Panc1 (cell line): ENCODE measurements at regions not wholly inside any gene's neighbourhood (a gene's known extent, or its start where the extent isn't known, plus 50 kb on each side); places are given as distances from the start of the nearest gene placed in this dataset.

ENCODE experiments used
- ATAC-seq: fragments of 200-7000 bp; cut with Tn5 transposase; 2 replicates; pipeline ENCODE4 v1.9.1; 2020; ENCODE audit warnings: mild to moderate bottlenecking, moderate library complexity
- BruUV-seq: library from RNA; stranded (reverse); fragments of 400-500 nt; replicated peaks from 2 replicates; lab custom pipeline; 2021; lab: Mats Ljungman, UMichigan
- CTCF ChIA-PET: fragments of 300-600 bp; sonication (Branson Sonifier 250); formaldehyde crosslinking; loops from one replicate; lab custom pipeline; 2022; ENCODE audit warnings: antibody characterized with exemption; lab: Charles Lee
- POLR2A ChIA-PET: fragments of 300-600 bp; sonication (Branson Sonifier 250); formaldehyde crosslinking; loops from one replicate; lab custom pipeline; 2022; ENCODE audit warnings: antibody characterized with exemption; lab: Charles Lee
- DNase-seq: peaks from one replicate; pipeline ENCODE4 v3.0.0-alpha.2; 2010; ENCODE audit warnings: low read depth, low spot score
- H3K27ac ChIP-seq: 2 replicates; pipeline ENCODE4 v1.5.1; 2011; ENCODE audit warnings: mild to moderate bottlenecking, low read length, inconsistent platforms
- H3K27me3 ChIP-seq: fragments of 200-500 bp; sonication (Bioruptor generic); 2 replicates; pipeline ENCODE4 v1.6.0; 2014; ENCODE audit warnings: low read length, inconsistent platforms; ENCODE audit not compliant: control insufficient read depth, insufficient read depth
- H3K36me3 ChIP-seq: fragments of 200-500 bp; sonication (Bioruptor generic); 2 replicates; pipeline ENCODE4 v1.5.1; 2014; ENCODE audit warnings: inconsistent platforms, mild to moderate bottlenecking, low read length, moderate library complexity; ENCODE audit not compliant: control insufficient read depth, insufficient read depth
- H3K4me1 ChIP-seq: 2 replicates; pipeline ENCODE4 v1.5.1; 2011; ENCODE audit warnings: inconsistent platforms, mild to moderate bottlenecking, low read length, moderate library complexity; ENCODE audit not compliant: control insufficient read depth, insufficient read depth
- H3K4me3 ChIP-seq, 2 experiments: 2 replicates each; pipeline ENCODE4 v1.5.1; 2011 to 2012; ENCODE audit warnings: low read depth in 2 of 2, low read length in 2 of 2, mild to moderate bottlenecking in 2 of 2, inconsistent platforms in 1 of 2, moderate library complexity in 1 of 2
- H3K9me3 ChIP-seq: fragments of 200-500 bp; sonication (Bioruptor generic); 2 replicates; pipeline ENCODE4 v1.5.1; 2014; ENCODE audit warnings: low read depth, mild to moderate bottlenecking, inconsistent platforms, low read length, moderate library complexity; ENCODE audit not compliant: control insufficient read depth, insufficient read depth
- CTCF ChIP-seq: fragments of 450-650 bp; IDR thresholded peaks from 2 replicates; pipeline ENCODE4 v1.5.1; 2017; ENCODE audit warnings: mild to moderate bottlenecking
- POLR2AphosphoS5 ChIP-seq: IDR thresholded peaks from 2 replicates; pipeline ENCODE4 v1.6.1; 2012; ENCODE audit warnings: mild to moderate bottlenecking, low read depth, low read length, moderate library complexity
- REST ChIP-seq, 2 experiments: IDR thresholded peaks; 2 replicates each; pipeline ENCODE4 v1.6.1; 2011 to 2012; ENCODE audit warnings: low read depth in 2 of 2, control low read depth in 1 of 2, low read length in 1 of 2, mild to moderate bottlenecking in 1 of 2, moderate library complexity in 1 of 2; ENCODE audit not compliant: insufficient read depth in 1 of 2
- SIN3A ChIP-seq: IDR thresholded peaks from 2 replicates; pipeline ENCODE4 v1.6.1; 2012; ENCODE audit warnings: low read depth, mild to moderate bottlenecking, low read length, moderate library complexity, borderline replicate concordance; ENCODE audit not compliant: insufficient read depth
- TCF7L2 ChIP-seq: IDR thresholded peaks from 2 replicates; pipeline ENCODE4 v1.6.1; 2011; ENCODE audit warnings: mild to moderate bottlenecking, low read depth, low read length, inconsistent platforms
- in situ Hi-C: cut with HindIII; loops from 2 replicates; pipeline ENCODE4 v1.10.0; 2016; ENCODE audit warnings: low sequenced_read_pairs, low pct_unique_long_range_greater_than_20kb
- intact Hi-C: fragments of 100-400 bp; cut with micrococcal nuclease; formaldehyde crosslinking; loops from one replicate; pipeline ENCODE4 v1.10.0; 2022; ENCODE audit not compliant: unreplicated experiment

- no TSS peak for BruUV-seq
- TF ChIP-seq CTCF (peak; percentile 71), TCF7L2 (no peak)
- H3K4me1 ChIP-seq, result no peaks in the 10 kb centered on the region
- H3K9me3 ChIP-seq, result no peaks in the 10 kb centered on the region
- ATAC-seq (peak; percentile 84), DNase-seq (no peak)
- intact Hi-C loops (loop anchor here (10.0 kb wide), 1 partner anchor 743 kb away; no protein-coding TSS in a partner anchor), in situ Hi-C loops (no loop called here)
- ChIA-PET CTCF (interaction anchor here (1.0 kb wide), 1 partner anchor 9 kb away, joined by 3 read pairs; no protein-coding TSS in a partner anchor), POLR2A (no interaction called here)
- no peak overlapping the region for H3K4me3 ChIP-seq
- no peak overlapping the region for H3K27ac ChIP-seq
- no peaks in the 10 kb centered on the region for H3K36me3 ChIP-seq
- H3K27me3 ChIP-seq, result no peaks in the 10 kb centered on the region
Measured at GRCh38 chr14:94681300-94682060, 69.3 kb downstream of the SERPINA3 start.

- POLR2A ChIA-PET, result no interaction called here
- TF ChIP-seq CTCF (no peak), TCF7L2 (no peak), SIN3A (no peak), REST (IDR thresholded peaks at IDR 0.05; ENCODE audit: insufficient read depth in 1 of 2, low read depth in 2 of 2, low read length in 1 of 2) (no peak), POLR2AphosphoS5 (no peak)
- CTCF ChIA-PET, result interaction anchor here (1.0 kb wide), 1 partner anchor 9 kb away, joined by 3 read pairs; no protein-coding TSS in a partner anchor
- BruUV-seq, result no TSS peak
- DNase-seq (no peak), ATAC-seq (no peak)
- Histone ChIP-seq H3K36me3 (no peaks in the 10 kb centered on the region), H3K4me3 (no peak overlapping the region), H3K27me3 (no peaks in the 10 kb centered on the region), H3K4me1 (no peaks in the 10 kb centered on the region), H3K27ac (no peak overlapping the region), H3K9me3 (no peaks in the 10 kb centered on the region)
- intact Hi-C loops, result loop anchor here (10.0 kb wide), 1 partner anchor 744 kb away; no protein-coding TSS in a partner anchor
- in situ Hi-C loops, result no loop called here
Measured at GRCh38 chr14:94680862-94681288, 68.7 kb downstream of the SERPINA3 start.
